Mesothelial cell of epicardium (in vitro differentiated cells): ENCODE measurements at regions not wholly inside any gene's neighbourhood (a gene's known extent, or its start where the extent isn't known, plus 50 kb on each side); places are given as distances from the start of the nearest gene placed in this dataset.
A peak's percentile ranks its signal among the peaks of the same experiment; 100 is the strongest.
"Not testable (repeated sequence)": the region's sequence is repeated elsewhere in the genome, so short reads cannot be mapped to it uniquely, and the experiment has no call there.

Source experiments
- DNase-seq, 2 experiments: peaks; one replicate each; pipeline ENCODE4 v3.0.0; 2021; ENCODE audit warnings: low spot score in 2 of 2; ENCODE audit not compliant: unreplicated experiment in 2 of 2
- H3K27ac Mint-ChIP-seq: 2 replicates; pipeline ENCODE4 v1.8.0; 2021; ENCODE audit warnings: mixed read lengths
- H3K27me3 Mint-ChIP-seq: 2 replicates; pipeline ENCODE4 v1.8.0; 2021; ENCODE audit warnings: low read depth, mixed read lengths
- H3K36me3 Mint-ChIP-seq: 2 replicates; pipeline ENCODE4 v1.8.0; 2021; ENCODE audit warnings: mixed read lengths
- H3K4me1 Mint-ChIP-seq: 2 replicates; pipeline ENCODE4 v1.8.0; 2021; ENCODE audit warnings: mixed read lengths
- H3K4me3 Mint-ChIP-seq: 2 replicates; pipeline ENCODE4 v1.8.0; 2021; ENCODE audit warnings: mild to moderate bottlenecking, moderate library complexity, mixed read lengths
- H3K9me3 Mint-ChIP-seq: 2 replicates; pipeline ENCODE4 v1.8.0; 2021; ENCODE audit warnings: mixed read lengths
- TF ChIP-seq, protein P1 (sequence below): fragments of 200-600 bp; sonication (generic); IDR thresholded peaks from one replicate; pipeline ENCODE4 v1.5.0; 2021; ENCODE audit warnings: antibody characterized with exemption; ENCODE audit not compliant: unreplicated experiment

DNA sequence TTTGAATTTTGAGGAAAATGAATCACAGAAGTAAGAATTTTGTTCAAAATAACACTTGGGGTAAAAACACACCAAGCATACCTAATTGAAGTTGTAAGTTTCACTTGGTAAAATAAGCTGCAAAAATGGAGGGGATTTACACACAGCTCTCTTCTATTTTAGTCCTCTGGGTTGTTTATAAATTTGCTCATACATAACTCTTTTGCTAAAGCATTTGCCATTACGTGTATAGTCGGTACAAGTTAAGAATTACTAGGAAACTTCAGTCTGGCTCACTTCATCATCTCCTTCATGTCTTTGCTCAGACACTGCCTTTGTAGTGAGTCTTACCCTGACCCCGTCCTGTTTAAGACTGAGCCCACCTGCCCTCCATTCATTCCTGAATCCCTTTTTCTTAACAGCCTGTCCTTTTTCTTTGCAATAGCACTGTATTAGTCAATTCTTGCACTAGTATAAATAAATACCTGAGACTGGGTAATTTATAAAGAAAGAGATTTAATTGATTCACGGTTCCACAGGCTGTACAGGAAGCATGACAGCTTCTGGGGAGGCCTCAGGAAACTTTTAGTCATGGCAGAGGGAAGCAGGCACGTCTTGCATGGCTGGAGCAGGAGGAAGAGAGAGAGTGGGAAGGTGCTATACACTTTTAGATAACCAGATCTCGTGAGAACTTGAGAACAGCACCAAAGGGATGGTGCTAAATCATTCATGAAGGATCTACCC lies 451.1 kb downstream of the PCNX1 start:
- DNase-seq, result no peak
- H3K27ac Mint-ChIP-seq, result no peak overlapping the region
- H3K27me3 Mint-ChIP-seq, result no peaks in the 10 kb centered on the region
- peaks cover 8% of the 10 kb centered on the region for H3K9me3 Mint-ChIP-seq
- peaks cover 39% of the 10 kb centered on the region for H3K4me1 Mint-ChIP-seq
- H3K4me3 Mint-ChIP-seq, result no peak overlapping the region
- H3K36me3 Mint-ChIP-seq, result no peaks in the 10 kb centered on the region
- TF ChIP-seq, protein P1, sequence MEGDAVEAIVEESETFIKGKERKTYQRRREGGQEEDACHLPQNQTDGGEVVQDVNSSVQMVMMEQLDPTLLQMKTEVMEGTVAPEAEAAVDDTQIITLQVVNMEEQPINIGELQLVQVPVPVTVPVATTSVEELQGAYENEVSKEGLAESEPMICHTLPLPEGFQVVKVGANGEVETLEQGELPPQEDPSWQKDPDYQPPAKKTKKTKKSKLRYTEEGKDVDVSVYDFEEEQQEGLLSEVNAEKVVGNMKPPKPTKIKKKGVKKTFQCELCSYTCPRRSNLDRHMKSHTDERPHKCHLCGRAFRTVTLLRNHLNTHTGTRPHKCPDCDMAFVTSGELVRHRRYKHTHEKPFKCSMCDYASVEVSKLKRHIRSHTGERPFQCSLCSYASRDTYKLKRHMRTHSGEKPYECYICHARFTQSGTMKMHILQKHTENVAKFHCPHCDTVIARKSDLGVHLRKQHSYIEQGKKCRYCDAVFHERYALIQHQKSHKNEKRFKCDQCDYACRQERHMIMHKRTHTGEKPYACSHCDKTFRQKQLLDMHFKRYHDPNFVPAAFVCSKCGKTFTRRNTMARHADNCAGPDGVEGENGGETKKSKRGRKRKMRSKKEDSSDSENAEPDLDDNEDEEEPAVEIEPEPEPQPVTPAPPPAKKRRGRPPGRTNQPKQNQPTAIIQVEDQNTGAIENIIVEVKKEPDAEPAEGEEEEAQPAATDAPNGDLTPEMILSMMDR, result no peak

DNA sequence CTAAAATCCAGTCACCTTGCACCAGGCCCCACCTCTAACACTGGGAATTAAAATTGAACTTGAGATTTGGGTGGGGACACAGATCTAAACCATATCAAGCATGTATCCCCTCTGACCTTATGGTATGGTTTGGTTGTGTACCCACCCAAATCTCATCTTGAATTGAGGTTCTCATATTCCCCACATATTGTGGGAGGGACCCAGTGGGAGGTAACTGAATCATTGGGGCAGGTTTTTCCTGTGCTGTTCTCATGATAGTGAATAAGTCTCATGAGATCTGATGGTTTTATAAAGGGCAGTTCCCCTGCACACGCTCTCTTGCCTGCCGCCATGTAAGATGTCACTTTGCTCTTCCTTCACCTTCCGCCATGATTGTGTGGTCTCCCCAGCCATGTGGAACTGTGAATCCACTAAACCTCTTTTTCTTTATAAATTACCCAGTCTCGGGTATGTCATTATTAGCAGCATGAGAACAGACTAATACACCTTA lies 451.7 kb downstream of the PCNX1 start:
- DNase-seq, H3K27me3 Mint-ChIP-seq, H3K27ac Mint-ChIP-seq, H3K4me3 Mint-ChIP-seq, H3K9me3 Mint-ChIP-seq, H3K36me3 Mint-ChIP-seq: not testable (repeated sequence)
- H3K4me1 Mint-ChIP-seq, result peaks cover 45% of the 10 kb centered on the region

DNA sequence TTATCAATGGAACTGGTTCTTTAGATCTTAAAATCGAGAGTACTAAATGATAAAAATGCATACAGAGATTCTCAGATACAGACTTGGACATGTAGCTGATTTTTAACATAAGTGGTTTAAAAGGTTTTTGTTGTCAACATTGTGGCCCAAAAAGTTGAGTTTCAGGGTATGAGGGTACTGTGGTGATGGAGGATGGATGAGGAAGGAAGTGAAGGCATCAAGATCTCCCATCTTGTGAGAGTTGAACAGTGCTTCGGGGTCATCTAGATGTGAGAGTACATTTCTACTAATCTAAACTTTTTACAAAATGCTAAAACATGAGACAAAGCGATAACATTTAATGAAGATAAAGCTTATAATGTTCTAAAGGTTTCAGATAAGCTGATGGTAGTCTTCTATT lies 452.6 kb downstream of the PCNX1 start:
- H3K4me3 Mint-ChIP-seq, result no peak overlapping the region
- TF ChIP-seq, protein P1, result no peak
- H3K4me1 Mint-ChIP-seq, result peaks cover 47% of the 10 kb centered on the region
- H3K27ac Mint-ChIP-seq, result no peak overlapping the region
- H3K27me3 Mint-ChIP-seq, result no peaks in the 10 kb centered on the region
- H3K9me3 Mint-ChIP-seq, result peaks cover 8% of the 10 kb centered on the region
- no peaks in the 10 kb centered on the region for H3K36me3 Mint-ChIP-seq
- no peak for DNase-seq

DNA sequence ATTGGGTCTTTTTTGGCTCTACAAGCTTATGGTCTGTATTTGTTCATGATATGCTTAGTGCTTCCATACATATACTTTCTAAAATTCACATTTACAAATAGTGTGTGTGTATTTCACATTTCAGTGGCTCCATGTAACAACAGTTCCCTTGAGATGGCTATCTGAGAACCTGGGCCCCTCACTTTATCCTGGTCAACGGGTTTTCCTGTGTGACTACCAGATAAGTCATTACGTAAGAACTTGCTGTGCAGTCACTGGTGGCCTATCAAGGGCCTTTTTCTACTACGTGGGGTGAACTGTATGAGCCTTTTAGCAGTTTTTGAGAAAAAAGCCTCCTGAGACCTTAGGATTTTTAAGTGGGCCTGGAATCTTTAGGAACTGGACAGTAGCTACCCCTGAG lies 454.1 kb downstream of the PCNX1 start:
- Mint-ChIP-seq H3K9me3 (peaks cover 8% of the 10 kb centered on the region), H3K27ac (no peak overlapping the region), H3K4me1 (peaks cover 37% of the 10 kb centered on the region), H3K4me3 (no peak overlapping the region), H3K27me3 (no peaks in the 10 kb centered on the region), H3K36me3 (no peaks in the 10 kb centered on the region)
- DNase-seq, result no peak
- TF ChIP-seq, protein P1, result no peak

DNA sequence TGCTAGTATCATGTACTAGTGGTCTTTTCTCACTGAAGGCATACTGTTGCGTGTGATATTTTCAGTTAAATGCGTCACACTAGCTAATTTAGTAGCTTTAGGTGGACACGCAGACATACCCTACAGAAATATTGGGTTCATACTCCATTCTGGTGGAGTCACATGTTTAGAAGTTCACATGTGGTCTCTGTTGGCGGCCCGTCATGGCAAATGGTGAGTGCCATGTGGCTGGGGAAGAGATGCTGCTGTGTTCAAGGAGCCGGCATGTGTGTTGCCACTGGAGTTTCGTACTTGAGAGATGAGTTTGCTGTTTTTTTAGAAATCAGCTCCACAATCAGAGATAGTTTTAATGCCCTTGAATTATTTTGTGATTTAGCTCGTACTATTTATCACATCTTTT lies 454.6 kb downstream of the PCNX1 start:
- TF ChIP-seq, protein P1, result no peak
- peaks cover 37% of the 10 kb centered on the region for H3K4me1 Mint-ChIP-seq
- no peak overlapping the region for H3K27ac Mint-ChIP-seq
- DNase-seq, result no peak
- H3K4me3 Mint-ChIP-seq, result no peak overlapping the region
- no peaks in the 10 kb centered on the region for H3K27me3 Mint-ChIP-seq
- peaks cover 8% of the 10 kb centered on the region for H3K9me3 Mint-ChIP-seq
- H3K36me3 Mint-ChIP-seq, result no peaks in the 10 kb centered on the region

DNA sequence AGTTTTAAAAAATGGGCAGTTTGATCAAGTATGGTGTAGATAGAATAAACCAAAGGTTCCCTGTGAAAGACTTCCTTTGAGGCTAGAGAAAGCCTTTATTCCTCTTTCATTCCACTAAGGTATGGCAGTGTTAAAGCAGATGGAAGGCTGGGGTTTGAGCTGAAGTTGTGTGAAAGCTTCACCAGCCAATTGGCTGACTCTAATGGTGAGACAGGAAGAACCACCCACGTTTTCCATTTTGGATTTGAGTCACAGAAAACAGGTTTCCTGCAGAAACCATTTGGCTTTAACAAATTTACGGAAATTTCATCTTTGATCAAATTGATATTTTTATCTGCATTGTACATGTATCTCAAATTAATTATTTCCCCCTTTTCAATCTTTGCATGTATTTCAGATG lies 455.0 kb downstream of the PCNX1 start:
- Mint-ChIP-seq H3K27ac (peak overlapping the region; percentile 82), H3K9me3 (peaks cover 8% of the 10 kb centered on the region), H3K4me3 (no peak overlapping the region), H3K27me3 (no peaks in the 10 kb centered on the region), H3K36me3 (no peaks in the 10 kb centered on the region), H3K4me1 (peaks cover 37% of the 10 kb centered on the region)
- DNase-seq, result no peak
- TF ChIP-seq, protein P1, result no peak
